NOMO-1 (cell line): ENCODE measurements at regions not wholly inside any gene's neighbourhood (a gene's known extent, or its start where the extent isn't known, plus 50 kb on each side); places are given as distances from the start of the nearest gene placed in this dataset.
"Not testable (repeated sequence)": the region's sequence is repeated elsewhere in the genome, so short reads cannot be mapped to it uniquely, and the experiment has no call there.

Source experiments
- DNase-seq, 2 experiments: peaks; one replicate each; lab custom pipeline; 2025; ENCODE audit not compliant: unreplicated experiment in 2 of 2; lab: John Stamatoyannopoulos, UW

- DNase-seq: peak in 1 of 2 experiments; percentile 31
Measured at GRCh38 chr3:185995352-185995751, 57.5 kb upstream of the TRA2B start.

- DNase-seq: no peak
Measured at GRCh38 chr3:185992831-185993374, 55.1 kb upstream of the TRA2B start.

GRCh38 chr3:185990995-185991394 is 53.2 kb upstream of the TRA2B start:
- not testable (repeated sequence) for DNase-seq

- DNase-seq: no peak
Measured at GRCh38 chr3:185989511-185989910, 51.7 kb upstream of the TRA2B start.

GRCh38 chr3:185988816-185989175 is 51.0 kb upstream of the TRA2B start:
- no peak for DNase-seq

- no peak for DNase-seq
Measured at GRCh38 chr3:185988080-185988815, 50.4 kb upstream of the TRA2B start.
